Activated CD4-positive, alpha-beta T cell treated with anti-CD3 and anti-CD28 coated beads, Interleukin-2, amount 50 U/mL, for 1 hour (primary cell): ENCODE measurements at regions not wholly inside any gene's neighbourhood (a gene's known extent, or its start where the extent isn't known, plus 50 kb on each side); places are given as distances from the start of the nearest gene placed in this dataset.

ENCODE experiments used
- DNase-seq: peaks from one replicate; pipeline ENCODE4 v3.0.0-alpha.2; 2020

DNA sequence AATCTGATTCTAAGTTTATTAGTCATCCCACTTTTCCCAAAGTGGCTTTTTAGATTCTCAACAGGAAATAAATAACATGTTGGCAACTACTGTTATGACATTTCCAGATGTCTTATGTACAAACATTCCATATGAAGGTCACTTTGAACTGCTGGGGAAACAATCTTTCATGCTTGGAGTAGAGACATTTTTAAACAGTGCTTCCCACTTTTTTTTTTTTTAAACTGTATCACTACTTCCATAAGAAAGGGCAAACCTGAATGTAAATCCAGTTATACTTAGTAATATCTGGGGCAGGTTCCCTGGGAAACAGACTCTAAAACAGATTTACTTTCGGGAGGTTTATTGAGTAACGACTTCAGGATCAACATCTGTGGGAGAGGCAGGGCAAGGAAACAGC is 473.8 kb downstream of the TAFA4 start:
- DNase-seq = no peak

DNA sequence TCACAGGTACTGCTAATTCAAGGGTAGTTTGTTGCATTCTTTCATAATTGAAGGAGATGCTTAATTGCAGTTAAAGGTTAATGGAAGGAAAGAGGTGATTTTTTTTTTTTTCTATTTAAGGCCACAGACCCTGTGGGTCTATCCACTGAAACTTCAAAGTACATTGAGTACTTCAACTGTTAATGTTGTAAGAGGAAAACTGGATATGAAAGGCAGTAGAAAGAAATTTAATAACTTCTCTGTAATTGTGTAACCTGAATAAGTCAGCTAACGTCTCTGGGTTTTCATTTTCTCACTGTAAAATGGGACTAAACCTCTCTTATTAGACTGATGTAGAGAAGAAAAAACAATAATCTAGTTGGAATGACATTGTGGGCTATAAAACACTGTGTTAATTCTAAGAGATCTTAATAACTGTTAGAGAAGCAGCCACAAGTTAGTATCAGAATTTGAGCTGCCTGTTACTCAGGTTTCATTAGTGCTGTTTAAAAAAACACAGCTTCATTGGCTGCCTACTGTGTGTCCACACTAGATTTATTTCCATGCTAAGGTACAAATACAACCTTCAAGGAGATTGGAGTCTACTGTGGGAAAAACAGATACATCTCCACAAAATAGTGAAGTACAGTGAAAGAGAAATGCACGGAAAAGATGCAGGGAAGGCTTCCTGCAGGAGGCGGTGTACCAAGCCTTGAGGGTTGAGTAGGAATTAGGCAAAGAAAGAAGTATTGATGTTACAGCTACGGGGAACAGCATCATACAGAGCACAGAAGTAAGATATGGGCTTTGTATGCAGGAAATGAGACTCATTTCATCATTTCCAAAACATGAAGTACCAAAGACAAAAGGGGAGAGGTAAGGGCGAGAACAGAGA is 483.6 kb downstream of the TAFA4 start:
- no peak for DNase-seq

DNA sequence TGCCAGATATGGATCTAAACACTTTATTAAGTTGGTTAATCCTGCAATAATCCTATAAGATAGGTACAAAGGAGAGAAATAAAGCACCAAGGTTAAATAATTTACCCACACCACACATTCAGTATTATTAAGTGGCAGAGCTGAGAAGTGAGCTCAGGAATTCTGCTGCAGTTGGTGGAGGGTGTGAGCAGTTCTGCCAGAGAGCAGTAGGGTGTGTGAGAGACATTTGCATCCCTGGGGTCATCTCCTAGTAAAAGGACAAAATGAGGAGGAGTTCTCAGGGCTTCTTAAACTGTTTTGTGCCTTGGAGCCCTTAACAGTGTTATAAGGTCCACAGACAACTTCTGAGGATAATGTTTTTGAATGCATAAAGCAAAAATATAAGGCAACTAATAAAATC is 484.5 kb downstream of the TAFA4 start:
- no peak for DNase-seq

DNA sequence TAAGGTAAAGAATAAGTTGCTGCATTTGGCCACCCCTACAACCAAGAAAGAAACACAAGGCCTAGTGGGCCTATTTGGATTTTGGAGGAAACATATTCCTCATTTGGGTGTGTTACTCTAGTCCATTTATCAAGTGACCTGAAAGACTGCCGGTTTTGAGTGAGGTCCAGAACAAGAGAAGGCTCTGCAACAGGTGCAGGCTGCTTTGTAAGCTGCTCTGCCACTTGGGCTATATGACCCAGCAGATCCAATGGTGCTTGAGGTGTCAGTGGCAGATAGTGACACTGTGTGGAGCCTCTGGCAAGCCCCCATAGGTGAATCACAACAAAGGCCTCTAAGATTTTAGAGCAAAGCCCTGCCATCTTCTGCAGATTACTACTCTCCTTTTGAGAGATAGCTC is 491.3 kb downstream of the TAFA4 start:
- no peak for DNase-seq

DNA sequence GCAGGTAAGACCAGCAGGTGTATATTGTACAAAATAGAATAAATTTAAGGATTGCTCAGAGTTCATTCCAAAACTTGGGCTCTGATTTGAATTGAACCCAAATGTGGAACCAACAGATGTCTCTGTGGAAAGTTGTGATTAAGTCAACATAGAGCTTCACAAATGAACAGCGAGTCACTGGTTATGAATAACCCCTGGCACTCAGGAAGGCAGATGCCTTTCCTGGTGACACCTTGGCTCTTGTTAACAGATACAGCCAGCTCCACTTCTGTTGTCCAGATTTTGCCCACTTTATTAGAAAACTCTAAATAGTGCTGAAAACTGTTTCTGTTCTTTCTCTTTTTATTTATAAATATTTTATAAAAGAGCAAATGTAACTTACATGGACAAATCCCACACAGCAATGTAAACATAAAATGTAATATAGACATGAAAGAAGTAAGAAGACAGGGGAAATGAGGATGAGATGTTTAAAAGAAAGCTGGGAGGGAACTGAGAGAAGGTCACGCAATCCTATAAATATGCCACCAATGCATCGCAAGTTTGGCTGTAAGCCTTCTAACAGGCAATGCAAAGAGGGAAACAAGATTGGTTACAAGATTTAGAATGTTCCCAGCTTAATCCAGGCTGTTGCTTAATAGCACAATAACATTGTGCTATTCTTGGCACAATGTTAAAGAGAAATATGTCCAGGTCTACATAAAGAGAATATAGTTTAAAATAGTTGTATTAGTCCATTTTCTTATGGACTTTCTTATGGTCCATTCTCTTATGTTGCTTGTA is 495.5 kb downstream of the TAFA4 start:
- no peak for DNase-seq

DNA sequence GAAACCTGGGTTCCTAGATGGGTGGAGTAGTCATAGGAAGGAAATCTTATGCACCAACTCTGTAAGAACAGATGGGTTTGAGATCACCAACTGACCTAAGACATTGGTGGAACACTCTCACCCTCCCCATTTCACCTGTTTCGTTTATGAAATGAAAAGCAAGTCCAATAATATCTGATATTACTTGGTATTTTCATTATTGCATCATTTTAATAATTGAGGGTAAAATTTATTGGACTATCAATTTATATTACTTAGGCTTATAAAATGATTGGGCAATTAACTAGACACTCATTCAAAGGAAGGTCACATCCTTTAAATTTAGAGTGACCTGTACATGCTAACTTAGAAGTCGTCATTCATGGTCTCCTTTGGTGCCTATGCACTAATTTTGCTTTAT is 503.9 kb downstream of the TAFA4 start:
- no peak for DNase-seq

DNA sequence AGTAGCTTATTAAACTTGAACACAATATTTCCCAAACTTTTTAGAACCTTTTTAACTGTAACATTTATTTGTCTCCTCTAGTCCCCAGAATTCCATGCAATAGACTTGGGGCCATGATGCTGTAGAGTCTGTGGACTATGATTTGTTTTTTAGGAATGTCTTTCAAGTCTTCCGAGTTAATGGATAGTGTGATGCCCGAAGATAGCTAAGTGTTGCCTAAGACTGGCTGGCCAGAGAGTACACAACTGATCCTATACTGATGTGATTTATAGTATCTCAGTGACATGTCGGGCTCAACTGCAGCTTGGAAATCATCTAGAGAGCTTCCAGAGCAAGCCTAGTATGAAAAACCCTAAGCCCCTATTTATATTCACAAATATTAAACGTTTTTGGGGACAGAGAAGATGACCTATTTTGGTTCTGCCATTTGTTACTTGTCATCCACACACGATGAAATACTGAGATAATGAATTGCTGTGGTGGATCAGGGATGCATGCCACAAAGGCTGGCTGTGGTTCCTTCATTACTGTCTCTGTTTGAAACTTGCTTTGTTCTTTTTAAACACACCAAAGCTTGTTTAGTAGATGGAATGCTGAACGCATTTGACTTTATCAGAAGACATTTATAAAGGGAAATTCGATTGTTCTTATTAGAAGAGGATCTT is 507.4 kb downstream of the TAFA4 start:
- DNase-seq = no peak

DNA sequence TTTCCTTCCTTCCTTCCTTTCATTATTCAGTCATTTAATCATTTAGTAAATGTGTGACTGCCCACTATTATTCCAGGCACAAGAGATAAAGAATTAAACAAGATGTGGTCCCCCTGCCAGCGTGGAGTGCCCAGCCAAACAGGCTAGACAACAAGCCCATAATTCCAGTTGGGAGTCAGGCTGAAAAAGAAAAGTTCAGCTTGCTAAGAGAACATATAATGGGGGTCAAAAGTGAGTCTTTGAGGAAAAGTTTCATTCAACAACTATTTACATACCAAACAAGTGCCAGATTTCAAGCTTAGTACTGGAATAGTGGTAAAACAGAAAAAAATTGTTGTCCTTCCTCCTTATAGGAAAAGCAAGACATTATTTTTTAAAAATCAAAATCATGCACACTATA is 523.7 kb downstream of the TAFA4 start:
- no peak for DNase-seq

DNA sequence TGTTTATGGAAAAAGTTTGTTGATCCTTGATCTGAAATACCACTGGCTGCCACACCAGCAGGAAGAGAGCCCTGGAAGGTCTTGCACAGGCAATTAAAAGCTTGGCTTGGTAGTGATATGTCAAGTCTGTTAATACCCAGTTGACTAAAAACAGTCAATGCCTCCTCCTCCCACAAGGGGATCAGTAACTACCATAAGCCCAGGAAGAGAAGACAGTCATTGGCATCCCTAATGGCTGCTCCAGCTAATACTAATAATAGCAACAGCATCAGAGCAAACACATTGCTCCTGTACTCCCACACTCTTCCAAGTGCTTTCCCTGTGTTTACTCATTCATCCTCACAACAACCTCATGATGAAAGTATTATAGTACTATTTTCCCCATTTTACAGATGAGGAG is 528.6 kb downstream of the TAFA4 start:
- DNase-seq = no peak

DNA sequence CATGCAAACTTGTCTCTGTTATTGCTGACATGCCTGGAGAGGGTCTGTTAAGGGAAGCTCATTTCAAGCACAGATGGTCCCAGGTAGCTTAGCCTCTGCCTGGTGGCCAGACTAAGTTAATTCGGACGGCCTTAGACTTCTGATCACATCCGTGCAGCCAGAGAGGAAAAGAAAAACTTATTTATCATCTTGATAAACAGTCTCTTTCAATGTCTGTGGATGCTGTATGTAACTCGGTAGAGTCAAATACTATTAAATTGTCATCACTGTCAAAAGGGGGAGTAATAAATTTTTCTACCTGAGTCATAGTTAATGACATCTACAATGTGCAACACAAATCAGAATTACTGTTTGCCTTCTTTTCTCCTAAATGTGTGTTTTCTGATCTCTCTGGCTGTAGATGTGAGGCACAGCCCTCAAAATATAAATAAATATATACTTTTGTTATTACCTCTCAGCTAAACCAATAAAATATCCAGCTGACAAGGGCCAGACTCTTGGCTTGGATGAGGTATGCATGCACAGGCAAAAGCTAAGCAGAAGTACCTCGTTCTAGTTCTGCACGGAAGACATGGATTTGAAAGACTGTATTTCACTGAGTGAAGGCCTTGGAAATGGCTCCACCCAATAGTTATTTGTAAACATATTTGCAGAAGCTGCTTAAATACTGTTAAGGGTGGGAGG is 530.0 kb downstream of the TAFA4 start:
- no peak for DNase-seq

DNA sequence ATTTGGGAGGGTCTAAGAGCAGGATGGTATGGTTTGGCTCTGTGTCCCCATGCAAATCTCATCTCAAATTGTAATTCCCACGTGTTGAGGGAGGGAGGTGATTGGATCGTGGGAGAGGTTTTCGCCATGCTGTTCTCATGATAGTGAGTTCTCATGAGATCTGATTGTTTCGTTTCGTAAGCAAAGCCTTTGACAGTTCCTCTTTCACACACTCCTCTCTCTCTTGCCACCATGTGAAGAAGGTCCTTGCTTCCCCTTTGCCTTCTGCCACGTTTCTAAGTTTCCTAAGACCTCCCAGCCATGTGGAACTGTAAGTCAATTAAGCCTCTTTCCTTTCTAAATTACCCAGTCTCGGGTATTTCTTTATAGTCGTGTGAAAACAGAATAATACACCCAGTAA is 553.7 kb downstream of the TAFA4 start:
- DNase-seq = no peak

DNA sequence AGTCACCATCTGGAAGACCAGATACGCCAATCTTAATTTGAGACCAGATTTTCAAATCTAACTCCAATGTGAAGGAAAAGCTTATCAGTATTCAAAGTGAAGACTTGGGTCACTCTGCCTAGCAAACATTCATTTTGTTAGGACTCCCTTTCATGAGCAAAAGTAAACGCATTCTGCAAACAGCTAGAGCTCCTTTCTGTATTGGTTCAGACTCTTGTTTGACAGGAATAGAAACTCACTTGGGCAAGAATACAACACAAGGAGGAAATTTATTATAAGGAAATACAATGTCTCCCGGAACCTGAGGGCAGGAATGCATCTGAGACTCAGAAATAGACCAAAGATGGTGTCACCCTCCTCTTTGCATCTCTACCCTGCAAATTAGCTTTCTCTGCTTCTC is 558.6 kb downstream of the TAFA4 start:
- DNase-seq = no peak

DNA sequence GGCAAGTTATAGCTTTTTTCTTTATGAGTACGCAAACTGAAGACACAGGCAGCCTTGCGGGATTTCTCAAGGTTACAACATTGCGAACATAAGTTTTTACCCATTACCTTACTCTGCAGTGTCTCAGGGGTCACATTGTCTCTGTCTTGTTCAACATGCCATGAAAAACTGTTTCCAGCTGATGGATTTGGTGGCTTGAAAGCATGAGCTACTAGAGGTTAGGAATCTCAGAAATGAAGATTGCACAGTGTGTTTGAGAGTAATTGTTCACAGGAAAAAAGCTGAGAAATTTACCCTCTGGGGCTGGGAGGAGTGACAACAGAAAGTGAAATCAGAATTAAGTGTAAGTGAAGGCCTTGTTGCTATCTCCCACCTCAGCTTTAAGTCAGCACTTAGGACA is 568.6 kb downstream of the TAFA4 start:
- DNase-seq = no peak

DNA sequence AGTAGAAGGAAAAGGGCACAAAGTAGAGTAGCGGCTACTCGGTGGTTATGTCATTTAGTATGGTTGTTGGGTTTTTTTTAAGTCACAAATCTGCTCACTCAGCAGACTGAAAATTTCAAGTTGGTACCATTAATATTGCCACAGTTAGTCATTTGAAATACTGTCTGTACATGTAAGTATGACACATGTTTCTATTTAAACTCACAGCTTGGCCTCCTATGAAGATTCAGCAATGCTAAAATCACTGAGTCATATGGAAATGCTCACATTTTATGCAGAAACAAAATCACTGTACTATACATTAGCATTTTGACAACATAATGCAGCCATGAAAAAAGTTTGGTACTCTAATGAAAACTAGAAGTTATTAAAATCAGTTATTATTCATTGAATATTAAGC is 571.9 kb downstream of the TAFA4 start:
- no peak for DNase-seq

DNA sequence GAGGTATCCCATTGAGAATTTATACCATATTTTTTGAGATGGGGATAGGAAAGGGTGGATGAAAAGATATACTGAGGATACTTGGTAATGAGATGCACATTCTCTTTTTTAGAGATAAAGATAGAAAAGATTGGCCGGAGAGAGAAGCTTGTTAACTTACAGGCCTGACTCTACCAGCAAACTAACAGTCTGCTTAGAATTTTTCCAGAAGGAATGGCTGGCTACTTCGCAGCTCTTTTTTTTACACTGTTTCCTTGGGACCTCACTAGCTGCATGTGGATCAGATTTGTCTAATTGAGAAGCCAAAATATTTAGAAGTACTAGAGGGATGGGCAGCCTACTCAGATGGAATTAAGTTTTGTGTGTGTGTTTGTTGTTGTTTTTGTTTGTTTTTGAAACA is 586.6 kb downstream of the TAFA4 start:
- DNase-seq = no peak

DNA sequence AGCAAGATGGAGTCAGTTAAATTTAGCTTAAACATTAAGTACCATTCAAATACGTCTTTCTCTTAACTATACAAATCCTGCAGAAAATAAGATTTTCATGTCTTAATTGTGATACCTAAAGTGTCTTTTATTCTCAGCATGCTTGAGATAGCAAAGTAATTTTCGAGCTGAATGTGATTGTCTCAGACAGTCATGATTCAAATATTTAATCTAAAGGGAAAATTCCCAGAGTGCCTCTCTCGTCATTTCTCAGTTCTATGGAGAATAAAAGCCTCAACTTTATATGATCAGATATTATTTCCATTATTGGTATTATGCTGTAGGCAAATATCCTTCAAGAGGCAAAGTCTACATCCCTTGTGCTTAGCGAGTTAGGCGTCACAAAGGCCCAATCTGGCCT is 589.9 kb downstream of the TAFA4 start:
- no peak for DNase-seq

DNA sequence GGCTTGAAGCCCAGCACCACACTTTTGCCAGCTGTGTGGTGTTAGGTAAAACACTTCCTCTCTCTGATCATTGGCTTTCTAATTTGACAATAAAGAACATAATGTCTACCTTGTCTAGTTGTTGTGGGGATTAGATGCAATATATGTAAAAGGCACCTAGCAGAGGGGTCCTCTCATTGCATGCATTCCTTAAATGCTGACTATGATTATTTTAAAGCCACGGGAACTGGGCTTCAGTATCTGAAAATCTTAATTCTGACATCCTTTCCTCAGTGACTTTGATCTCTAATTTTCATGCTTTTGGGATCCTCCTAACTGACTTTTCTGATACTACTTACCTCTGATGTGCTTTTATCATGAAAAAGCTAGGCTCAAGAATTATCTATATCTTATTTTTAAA is 596.3 kb downstream of the TAFA4 start:
- DNase-seq = no peak

DNA sequence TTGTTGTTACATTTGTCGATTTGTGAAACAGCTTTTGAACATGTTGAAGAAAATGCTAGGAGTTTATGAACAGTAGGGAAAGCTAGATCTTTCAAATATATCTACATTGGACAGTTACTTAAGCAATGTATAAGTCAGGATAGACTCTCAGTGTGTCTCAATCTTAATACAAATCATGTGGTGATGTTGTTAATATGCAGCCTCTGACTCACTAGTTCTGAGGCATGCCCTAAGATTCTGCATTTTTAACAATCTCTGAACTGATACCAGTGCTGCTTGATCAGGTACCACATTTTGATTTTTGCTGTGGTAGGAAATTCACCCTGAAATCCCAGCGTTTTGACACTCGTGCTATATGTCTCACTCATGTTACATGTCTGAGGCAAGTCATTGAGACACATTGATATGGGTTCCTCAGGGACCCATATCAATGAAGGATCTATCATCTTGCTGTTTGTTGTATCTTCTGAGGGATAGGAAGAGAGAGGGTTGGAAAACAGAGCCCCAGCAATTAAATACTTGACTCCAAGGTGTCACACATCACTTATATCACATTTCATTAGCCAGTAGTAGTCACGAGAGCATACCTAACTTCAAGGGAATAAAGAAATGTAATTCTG is 597.9 kb downstream of the TAFA4 start:
- no peak for DNase-seq

DNA sequence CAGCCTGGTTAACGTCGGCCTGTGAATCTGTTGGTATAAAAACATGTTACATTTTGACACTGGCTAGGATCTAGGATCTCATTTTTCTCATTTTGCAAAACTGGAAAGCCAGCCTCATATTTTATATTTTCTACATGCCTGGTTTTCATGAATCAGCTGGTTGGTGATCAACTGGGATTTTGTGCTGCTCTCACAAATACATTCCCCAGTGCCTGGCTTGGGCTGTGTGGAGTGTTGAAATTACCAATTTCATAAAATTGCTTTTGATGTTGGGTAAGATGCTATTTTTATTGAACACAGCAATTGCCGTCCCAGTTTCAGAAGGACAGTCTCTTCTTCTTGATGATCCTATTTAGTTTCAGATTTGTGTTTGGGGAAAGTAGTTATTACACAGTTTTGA is 604.3 kb downstream of the TAFA4 start:
- no peak for DNase-seq

DNA sequence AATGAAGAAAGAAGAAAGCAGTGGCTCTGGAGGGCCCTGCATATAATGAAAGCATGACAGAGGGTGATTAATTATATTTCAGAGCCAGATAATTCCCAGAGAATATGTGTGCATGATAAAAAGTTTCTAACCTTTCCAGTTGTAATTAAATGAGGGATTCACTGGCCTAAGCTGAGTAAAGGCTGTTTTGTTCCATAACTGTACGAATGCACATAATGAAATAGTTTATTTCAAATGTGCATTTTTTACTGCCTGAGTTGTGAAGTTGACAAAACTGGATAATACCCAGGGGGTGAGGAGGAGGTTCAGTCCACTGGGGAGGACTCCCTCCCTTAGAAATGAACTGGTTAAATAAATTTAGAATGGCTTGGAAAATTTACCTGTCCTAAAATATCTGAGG is 616.4 kb downstream of the TAFA4 start:
- DNase-seq = no peak

DNA sequence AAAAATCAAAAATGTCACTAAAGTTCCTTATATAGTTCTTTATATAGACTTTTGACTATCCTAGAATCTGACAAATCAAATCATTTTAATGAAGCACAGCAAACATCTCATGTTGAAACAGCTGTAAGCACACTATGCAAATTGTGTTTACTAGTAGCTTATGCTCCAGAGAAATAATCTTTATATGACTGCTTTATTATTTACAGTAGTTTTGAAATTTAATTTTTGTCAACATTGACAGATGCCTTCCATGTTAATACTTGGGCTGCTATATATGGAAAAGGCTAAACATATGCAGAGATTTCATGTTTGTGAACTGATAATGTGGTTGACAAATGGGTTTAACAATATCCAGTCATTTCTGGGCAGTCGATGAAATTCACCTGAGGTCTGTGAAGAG is 616.8 kb downstream of the TAFA4 start:
- DNase-seq = no peak

DNA sequence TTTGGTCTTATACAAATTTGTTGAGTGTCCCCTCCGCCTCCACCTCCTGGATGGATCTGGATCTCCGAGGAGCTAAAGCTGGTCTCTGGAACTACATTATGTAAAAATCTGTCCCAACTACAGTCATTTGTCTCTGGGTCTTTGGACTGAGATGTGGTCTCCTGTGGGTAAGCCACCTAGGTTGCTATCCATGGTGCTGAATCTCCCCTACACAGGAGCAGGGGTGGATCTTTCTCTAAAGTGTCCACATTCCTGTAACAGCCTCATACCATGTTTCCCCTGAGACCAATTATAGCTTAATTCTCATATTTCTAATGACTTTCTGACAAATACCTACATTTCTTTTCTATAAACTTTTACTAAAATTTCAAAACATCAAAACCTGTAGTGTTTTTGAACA is 625.8 kb downstream of the TAFA4 start:
- DNase-seq = no peak

DNA sequence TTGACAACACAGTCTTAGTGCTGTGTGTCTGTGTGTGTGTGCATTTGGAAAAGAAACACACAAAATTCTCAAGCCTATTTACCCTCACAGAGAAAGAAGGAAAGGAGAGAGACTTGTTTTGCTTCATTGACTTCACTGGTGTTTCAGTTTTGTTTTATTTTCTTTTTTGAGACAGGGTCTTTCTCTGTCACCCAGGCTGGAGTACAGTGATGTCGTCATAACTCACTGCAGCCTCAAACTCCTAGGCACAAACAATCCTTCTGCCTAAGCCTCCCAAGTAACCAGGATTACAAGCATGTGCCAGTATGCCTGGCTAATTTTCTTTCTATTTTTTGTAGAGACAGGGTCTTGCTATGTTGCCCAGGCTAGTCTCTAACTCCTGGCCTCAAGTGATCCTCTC is 636.9 kb downstream of the TAFA4 start:
- DNase-seq = no peak
